ENCODE measurements at regions not wholly inside any gene's neighbourhood (a gene's known extent, or its start where the extent isn't known, plus 50 kb on each side); places are given as distances from the start of the nearest gene placed in this dataset.

DNA sequence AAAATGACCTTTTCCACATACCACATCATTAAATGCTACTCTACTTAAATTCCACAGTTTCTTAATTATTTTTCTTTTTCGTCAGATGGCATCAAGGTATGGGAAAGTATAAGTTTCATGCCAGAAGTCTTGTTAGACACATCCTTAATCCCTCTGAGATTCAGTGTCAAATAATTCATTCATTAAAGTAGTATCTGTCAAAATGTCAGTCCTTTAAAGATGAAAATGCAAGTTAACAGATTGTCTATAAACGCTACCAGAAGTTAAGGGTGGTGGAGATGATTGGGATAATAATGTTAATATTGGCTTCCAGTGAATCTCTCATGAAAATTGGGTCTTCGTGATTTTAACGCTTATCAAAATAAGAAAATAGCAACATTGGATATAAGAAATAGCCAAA lies 504.2 kb upstream of the LINC00305 start:
- TF ChIP-seq, protein P1, sequence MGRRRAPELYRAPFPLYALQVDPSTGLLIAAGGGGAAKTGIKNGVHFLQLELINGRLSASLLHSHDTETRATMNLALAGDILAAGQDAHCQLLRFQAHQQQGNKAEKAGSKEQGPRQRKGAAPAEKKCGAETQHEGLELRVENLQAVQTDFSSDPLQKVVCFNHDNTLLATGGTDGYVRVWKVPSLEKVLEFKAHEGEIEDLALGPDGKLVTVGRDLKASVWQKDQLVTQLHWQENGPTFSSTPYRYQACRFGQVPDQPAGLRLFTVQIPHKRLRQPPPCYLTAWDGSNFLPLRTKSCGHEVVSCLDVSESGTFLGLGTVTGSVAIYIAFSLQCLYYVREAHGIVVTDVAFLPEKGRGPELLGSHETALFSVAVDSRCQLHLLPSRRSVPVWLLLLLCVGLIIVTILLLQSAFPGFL (CRISPR knock-in tag; IDR thresholded peaks at IDR 0.05; ENCODE audit: borderline replicate concordance) = no peak
- TF ChIP-seq, protein P2, sequence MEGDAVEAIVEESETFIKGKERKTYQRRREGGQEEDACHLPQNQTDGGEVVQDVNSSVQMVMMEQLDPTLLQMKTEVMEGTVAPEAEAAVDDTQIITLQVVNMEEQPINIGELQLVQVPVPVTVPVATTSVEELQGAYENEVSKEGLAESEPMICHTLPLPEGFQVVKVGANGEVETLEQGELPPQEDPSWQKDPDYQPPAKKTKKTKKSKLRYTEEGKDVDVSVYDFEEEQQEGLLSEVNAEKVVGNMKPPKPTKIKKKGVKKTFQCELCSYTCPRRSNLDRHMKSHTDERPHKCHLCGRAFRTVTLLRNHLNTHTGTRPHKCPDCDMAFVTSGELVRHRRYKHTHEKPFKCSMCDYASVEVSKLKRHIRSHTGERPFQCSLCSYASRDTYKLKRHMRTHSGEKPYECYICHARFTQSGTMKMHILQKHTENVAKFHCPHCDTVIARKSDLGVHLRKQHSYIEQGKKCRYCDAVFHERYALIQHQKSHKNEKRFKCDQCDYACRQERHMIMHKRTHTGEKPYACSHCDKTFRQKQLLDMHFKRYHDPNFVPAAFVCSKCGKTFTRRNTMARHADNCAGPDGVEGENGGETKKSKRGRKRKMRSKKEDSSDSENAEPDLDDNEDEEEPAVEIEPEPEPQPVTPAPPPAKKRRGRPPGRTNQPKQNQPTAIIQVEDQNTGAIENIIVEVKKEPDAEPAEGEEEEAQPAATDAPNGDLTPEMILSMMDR (IDR thresholded peaks at IDR 0.05) = no peak
- TF ChIP-seq FOXP1 (CRISPR knock-in tag; IDR thresholded peaks at IDR 0.05; ENCODE audit: borderline replicate concordance) (no peak), ESRRA (CRISPR knock-in tag; IDR thresholded peaks at IDR 0.05; ENCODE audit: borderline replicate concordance) (no peak), ZNF138 (CRISPR knock-in tag; conservative IDR thresholded peaks at IDR 0.05) (no peak), CBFB (CRISPR knock-in tag; IDR thresholded peaks at IDR 0.05; ENCODE audit: low read depth) (no peak), TEAD4 (CRISPR knock-in tag; IDR thresholded peaks at IDR 0.05) (no peak)
- TF ChIP-seq, protein P3, sequence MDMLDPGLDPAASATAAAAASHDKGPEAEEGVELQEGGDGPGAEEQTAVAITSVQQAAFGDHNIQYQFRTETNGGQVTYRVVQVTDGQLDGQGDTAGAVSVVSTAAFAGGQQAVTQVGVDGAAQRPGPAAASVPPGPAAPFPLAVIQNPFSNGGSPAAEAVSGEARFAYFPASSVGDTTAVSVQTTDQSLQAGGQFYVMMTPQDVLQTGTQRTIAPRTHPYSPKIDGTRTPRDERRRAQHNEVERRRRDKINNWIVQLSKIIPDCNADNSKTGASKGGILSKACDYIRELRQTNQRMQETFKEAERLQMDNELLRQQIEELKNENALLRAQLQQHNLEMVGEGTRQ (CRISPR knock-in tag; IDR thresholded peaks at IDR 0.05) = no peak
- TF ChIP-seq, protein P4, sequence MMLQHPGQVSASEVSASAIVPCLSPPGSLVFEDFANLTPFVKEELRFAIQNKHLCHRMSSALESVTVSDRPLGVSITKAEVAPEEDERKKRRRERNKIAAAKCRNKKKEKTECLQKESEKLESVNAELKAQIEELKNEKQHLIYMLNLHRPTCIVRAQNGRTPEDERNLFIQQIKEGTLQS (CRISPR knock-in tag; conservative IDR thresholded peaks at IDR 0.05) = no peak
- TF ChIP-seq, protein P5, sequence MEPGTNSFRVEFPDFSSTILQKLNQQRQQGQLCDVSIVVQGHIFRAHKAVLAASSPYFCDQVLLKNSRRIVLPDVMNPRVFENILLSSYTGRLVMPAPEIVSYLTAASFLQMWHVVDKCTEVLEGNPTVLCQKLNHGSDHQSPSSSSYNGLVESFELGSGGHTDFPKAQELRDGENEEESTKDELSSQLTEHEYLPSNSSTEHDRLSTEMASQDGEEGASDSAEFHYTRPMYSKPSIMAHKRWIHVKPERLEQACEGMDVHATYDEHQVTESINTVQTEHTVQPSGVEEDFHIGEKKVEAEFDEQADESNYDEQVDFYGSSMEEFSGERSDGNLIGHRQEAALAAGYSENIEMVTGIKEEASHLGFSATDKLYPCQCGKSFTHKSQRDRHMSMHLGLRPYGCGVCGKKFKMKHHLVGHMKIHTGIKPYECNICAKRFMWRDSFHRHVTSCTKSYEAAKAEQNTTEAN (CRISPR knock-in tag; IDR thresholded peaks at IDR 0.05) = no peak
